Endothelial cell (in vitro differentiated cells): ENCODE measurements at regions not wholly inside any gene's neighbourhood (a gene's known extent, or its start where the extent isn't known, plus 50 kb on each side); places are given as distances from the start of the nearest gene placed in this dataset.

Experiments
- DNase-seq: peaks from one replicate; pipeline ENCODE4 v3.0.0; 2021; ENCODE audit warnings: low spot score
- H3K27ac Mint-ChIP-seq: one replicate; pipeline ENCODE4 v1.8.0; 2021; ENCODE audit warnings: mixed read lengths, inconsistent platforms; ENCODE audit not compliant: unreplicated experiment
- H3K27me3 Mint-ChIP-seq: one replicate; pipeline ENCODE4 v1.8.0; 2021; ENCODE audit warnings: mild to moderate bottlenecking, moderate library complexity, mixed read lengths, inconsistent platforms; ENCODE audit not compliant: unreplicated experiment
- H3K36me3 Mint-ChIP-seq: one replicate; pipeline ENCODE4 v1.8.0; 2021; ENCODE audit warnings: mild to moderate bottlenecking, low read depth, mixed read lengths, inconsistent platforms; ENCODE audit not compliant: unreplicated experiment
- H3K4me1 Mint-ChIP-seq: one replicate; pipeline ENCODE4 v1.8.0; 2021; ENCODE audit warnings: mild to moderate bottlenecking, mixed read lengths, inconsistent platforms; ENCODE audit not compliant: unreplicated experiment
- H3K4me3 Mint-ChIP-seq: one replicate; pipeline ENCODE4 v1.8.0; 2021; ENCODE audit warnings: mild to moderate bottlenecking, mixed read lengths, inconsistent platforms; ENCODE audit not compliant: unreplicated experiment
- H3K9me3 Mint-ChIP-seq: one replicate; pipeline ENCODE4 v1.8.0; 2021; ENCODE audit warnings: mixed read lengths, inconsistent platforms; ENCODE audit not compliant: unreplicated experiment
- TF ChIP-seq, protein P1 (sequence below): fragments of 200-600 bp; sonication (generic); IDR thresholded peaks from one replicate; pipeline ENCODE4 v1.5.0; 2021; ENCODE audit warnings: antibody characterized with exemption; ENCODE audit not compliant: unreplicated experiment

DNA sequence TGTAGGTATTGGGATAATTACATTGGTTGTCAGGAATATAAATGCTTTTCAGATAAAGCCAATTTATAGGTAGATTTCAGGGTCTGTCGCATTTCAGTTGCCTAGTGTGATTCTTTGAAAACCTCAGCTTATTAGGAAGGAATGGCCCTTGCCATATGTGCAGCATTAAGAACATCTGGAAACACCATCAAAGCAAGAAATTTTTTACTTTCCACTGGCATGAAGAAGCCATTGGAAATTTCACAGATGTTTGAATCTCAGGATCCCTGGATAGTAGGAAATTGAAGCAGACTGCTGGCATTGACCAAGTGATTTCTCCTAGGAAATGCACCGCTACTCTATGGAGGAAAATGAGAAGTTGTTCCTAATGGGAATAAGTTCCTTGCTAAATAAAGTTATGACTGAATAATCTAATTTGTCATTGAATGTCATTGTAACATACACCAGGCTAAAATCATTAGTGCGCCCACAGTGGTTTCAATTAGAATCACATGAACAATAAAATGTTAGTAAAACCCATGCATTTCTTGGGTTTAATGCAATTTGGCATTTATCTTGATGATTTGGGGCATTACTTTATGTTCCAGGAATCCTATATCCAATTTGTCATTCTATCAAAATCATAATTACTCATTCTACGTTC is 950.1 kb downstream of the EPHA7 start:
- Mint-ChIP-seq H3K27ac (no peak overlapping the region), H3K4me3 (no peak overlapping the region), H3K9me3 (no peaks in the 10 kb centered on the region), H3K27me3 (peaks cover 1% of the 10 kb centered on the region), H3K4me1 (no peaks in the 10 kb centered on the region), H3K36me3 (no peaks in the 10 kb centered on the region)
- no peak for DNase-seq
- TF ChIP-seq, protein P1, sequence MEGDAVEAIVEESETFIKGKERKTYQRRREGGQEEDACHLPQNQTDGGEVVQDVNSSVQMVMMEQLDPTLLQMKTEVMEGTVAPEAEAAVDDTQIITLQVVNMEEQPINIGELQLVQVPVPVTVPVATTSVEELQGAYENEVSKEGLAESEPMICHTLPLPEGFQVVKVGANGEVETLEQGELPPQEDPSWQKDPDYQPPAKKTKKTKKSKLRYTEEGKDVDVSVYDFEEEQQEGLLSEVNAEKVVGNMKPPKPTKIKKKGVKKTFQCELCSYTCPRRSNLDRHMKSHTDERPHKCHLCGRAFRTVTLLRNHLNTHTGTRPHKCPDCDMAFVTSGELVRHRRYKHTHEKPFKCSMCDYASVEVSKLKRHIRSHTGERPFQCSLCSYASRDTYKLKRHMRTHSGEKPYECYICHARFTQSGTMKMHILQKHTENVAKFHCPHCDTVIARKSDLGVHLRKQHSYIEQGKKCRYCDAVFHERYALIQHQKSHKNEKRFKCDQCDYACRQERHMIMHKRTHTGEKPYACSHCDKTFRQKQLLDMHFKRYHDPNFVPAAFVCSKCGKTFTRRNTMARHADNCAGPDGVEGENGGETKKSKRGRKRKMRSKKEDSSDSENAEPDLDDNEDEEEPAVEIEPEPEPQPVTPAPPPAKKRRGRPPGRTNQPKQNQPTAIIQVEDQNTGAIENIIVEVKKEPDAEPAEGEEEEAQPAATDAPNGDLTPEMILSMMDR = no peak

DNA sequence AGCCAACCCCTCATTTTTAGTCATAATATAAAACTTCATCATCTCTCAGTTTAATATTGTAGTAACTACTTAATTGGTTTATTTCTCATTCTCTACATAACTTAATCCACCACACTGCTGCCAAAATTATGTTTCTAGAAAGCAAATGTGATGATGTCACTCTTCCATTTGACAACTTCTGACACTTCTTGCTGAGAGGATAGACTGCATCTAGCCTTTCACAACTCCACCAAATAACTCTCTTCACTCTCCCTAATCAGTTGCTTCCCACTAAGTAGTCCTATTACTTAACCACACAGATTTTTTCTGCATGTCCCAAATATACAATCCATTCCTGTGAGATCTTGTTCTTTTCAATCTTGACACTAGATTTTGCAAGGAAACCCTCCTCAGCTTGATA is 951.3 kb downstream of the EPHA7 start:
- DNase-seq = no peak
- Mint-ChIP-seq H3K9me3 (no peaks in the 10 kb centered on the region), H3K4me3 (no peak overlapping the region), H3K27me3 (peaks cover 1% of the 10 kb centered on the region), H3K4me1 (no peaks in the 10 kb centered on the region), H3K36me3 (no peaks in the 10 kb centered on the region), H3K27ac (no peak overlapping the region)
- TF ChIP-seq, protein P1 = no peak

DNA sequence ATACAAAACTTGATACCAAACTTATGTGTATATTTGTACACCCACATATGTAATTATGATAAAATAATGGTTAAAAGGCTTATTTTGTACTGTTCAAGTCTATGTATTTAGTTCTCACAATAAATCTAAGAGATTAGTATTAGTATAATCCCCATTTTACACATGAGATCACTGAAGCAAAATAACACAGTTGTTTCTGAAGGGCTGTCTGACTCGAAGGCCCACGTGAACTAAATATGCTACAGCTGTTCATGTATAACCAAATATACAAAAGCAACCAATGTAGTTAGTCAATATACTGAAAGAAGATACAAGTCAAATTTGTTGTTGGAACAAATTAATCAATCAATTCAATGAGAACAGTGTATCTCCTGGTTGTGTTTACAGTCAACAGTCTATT is 959.2 kb downstream of the EPHA7 start:
- no peak for DNase-seq
- no peak overlapping the region for H3K4me3 Mint-ChIP-seq
- peaks cover 2% of the 10 kb centered on the region for H3K27me3 Mint-ChIP-seq
- no peaks in the 10 kb centered on the region for H3K4me1 Mint-ChIP-seq
- TF ChIP-seq, protein P1 = no peak
- H3K27ac Mint-ChIP-seq = no peak overlapping the region
- H3K9me3 Mint-ChIP-seq = no peaks in the 10 kb centered on the region
- no peaks in the 10 kb centered on the region for H3K36me3 Mint-ChIP-seq

DNA sequence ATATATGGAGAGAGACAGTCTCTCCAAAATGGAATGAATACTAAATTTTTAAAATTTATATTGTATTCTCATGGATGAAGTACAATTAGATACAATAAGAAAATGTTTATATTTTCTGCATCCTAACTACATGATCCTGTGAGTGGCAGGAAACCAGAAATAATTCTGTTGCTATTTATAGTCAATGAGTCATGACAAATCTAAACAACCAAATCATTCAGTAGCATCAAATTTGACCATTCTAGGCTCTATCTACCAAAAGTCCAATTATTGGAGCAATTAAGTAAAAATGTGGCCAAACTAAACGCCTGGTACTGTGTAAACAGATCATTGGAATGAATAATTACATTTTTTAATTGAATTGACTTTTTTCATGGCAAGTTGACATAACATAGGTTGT is 959.8 kb downstream of the EPHA7 start:
- DNase-seq = no peak
- Mint-ChIP-seq H3K27me3 (peaks cover 2% of the 10 kb centered on the region), H3K9me3 (no peaks in the 10 kb centered on the region), H3K36me3 (no peaks in the 10 kb centered on the region), H3K27ac (no peak overlapping the region), H3K4me1 (no peaks in the 10 kb centered on the region), H3K4me3 (no peak overlapping the region)
- TF ChIP-seq, protein P1 = no peak

DNA sequence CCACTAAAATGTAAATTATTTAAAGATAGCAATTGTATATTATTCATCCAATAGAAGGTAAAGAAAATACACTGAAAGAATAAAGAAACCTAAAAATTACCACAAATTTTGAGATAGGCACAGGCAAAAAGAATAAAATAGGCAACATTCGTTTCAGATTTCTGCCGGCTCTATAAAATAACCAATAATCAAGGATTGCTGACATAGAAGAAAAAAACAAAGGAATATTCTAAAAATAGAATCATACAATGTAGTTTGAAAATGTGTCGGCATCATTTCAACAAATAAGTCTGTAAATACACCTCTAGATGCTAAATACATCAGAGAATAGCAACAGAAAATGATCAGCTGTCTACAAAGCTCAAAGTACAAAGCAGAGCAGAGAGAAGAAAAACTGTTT is 973.3 kb downstream of the EPHA7 start:
- Mint-ChIP-seq H3K27ac (no peak overlapping the region), H3K9me3 (no peaks in the 10 kb centered on the region)

More for the DNA sequence above, 973.3 kb downstream of the EPHA7 start:
- Mint-ChIP-seq H3K4me1 (no peaks in the 10 kb centered on the region), H3K27me3 (no peaks in the 10 kb centered on the region), H3K36me3 (no peaks in the 10 kb centered on the region), H3K4me3 (no peak overlapping the region)
- DNase-seq = no peak
- TF ChIP-seq, protein P1 = no peak
